ENCODE measurements at regions not wholly inside any gene's neighbourhood (a gene's known extent, or its start where the extent isn't known, plus 50 kb on each side); places are given as distances from the start of the nearest gene placed in this dataset.
A peak's percentile ranks its signal among the peaks of the same experiment; 100 is the strongest.

DNA sequence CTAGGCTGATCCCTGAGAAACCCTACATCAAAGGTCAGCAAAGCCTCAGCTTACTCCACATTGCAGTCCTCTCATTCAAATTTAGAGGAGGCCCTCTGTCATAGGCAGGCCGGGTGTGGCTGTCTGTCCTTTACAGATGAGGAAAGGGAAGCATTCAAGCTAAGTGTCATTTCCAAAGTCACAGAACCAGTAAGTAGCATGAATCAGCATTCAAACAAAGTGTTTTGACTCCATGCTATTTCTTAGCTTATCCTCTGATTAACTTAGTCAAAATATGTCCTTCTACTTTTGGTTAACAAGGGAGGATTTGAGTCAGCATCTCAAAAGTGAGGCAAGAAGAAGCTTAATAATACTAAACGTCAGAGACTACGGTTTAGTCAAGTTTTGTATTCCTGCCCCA, 409.0 kb upstream of the POU3F3 start:
- no peak overlapping the region for H3K27ac ChIP-seq (ENCODE audit: insufficient read depth in 1 of 2, low read depth in 1 of 2, low read length in 2 of 2, poor library complexity in 1 of 2, severe bottlenecking in 2 of 2)
- H3K4me3 ChIP-seq (ENCODE audit: control insufficient read depth in 1 of 7, extremely low read depth in 1 of 7, insufficient read depth in 4 of 7, low read depth in 2 of 7, low read length in 6 of 7), result no peak overlapping the region
- 0% methylated on average over 1 of the region's 3 CpGs for WGBS (ENCODE audit: insufficient coverage)
- POLR2A ChIA-PET, result no interaction called here
- peak in 2 of 3 donors; percentile 14 for DNase-seq
- no peaks in the 10 kb centered on the region for H3K9me3 ChIP-seq (ENCODE audit: control extremely low read depth in 1 of 5, control insufficient read depth in 4 of 5, insufficient read depth in 2 of 5, low read depth in 1 of 5, low read length in 4 of 5)
- H3K27me3 ChIP-seq (replicated peaks in 2 of 5; ENCODE audit: control insufficient read depth in 4 of 5, insufficient read depth in 5 of 5, low read length in 4 of 5), result no peaks in the 10 kb centered on the region
- no peaks in the 10 kb centered on the region for H3K36me3 ChIP-seq (ENCODE audit: control insufficient read depth in 4 of 4, insufficient read depth in 4 of 4, low read length in 3 of 4)
- CTCF ChIA-PET, result interaction anchor here (1.0 to 5.8 kb wide), 5 partner anchors 10 to 404 kb away, joined by 3 to 46 read pairs (median 4); no protein-coding TSS in a partner anchor
- peaks cover 0 to 13% (median 1%) of the 10 kb centered on the region in 4 experiments for H3K4me1 ChIP-seq (ENCODE audit: control extremely low read depth in 1 of 4, control insufficient read depth in 4 of 4, insufficient read depth in 4 of 4, low read length in 3 of 4)

DNA sequence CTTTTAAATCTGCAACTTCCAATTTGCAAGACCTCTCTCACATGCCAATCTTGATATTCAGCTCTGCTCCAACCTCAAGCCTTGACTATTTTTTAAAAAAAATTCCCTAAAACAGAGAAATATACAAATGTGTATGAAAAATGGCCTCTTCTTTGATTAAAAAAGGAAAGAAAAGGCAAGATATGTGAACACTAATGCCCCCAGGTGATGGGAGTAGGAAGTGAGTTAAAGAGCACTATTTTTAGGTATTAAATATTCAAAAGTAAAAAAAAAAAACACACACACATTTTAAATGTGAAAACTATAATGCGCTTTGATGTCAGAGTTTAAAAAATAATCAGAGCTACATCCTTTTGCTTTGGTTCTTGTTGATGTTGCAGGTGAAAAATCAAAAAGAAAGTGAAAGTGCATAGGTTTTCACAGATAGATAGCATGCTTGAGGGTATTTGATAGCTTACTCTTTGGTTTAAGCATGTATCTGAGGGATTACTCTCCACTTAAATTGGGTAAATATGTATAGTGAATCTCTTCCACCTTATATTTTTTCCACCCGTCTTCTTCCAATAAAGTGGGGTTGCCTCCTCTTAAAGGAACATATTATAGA, 406.0 kb upstream of the POU3F3 start:
- ChIA-PET POLR2A (no interaction called here), CTCF (interaction anchor here (0.8 to 1.4 kb wide), 3 partner anchors 13 to 402 kb away, joined by 3 to 5 read pairs (median 4); no protein-coding TSS in a partner anchor)
- H3K4me3 ChIP-seq (ENCODE audit: control insufficient read depth in 1 of 7, extremely low read depth in 1 of 7, insufficient read depth in 4 of 7, low read depth in 2 of 7, low read length in 6 of 7), result peak overlapping the region in 1 of 7 experiments; percentile 48
- no peaks in the 10 kb centered on the region for H3K9me3 ChIP-seq (ENCODE audit: control extremely low read depth in 1 of 5, control insufficient read depth in 4 of 5, insufficient read depth in 2 of 5, low read depth in 1 of 5, low read length in 4 of 5)
- H3K4me1 ChIP-seq (ENCODE audit: control extremely low read depth in 1 of 4, control insufficient read depth in 4 of 4, insufficient read depth in 4 of 4, low read length in 3 of 4), result peaks cover 0 to 13% (median 1%) of the 10 kb centered on the region in 4 experiments
- DNase-seq, result peak in 2 of 3 donors; percentile 20 to 33
- no peak overlapping the region for H3K27ac ChIP-seq (ENCODE audit: insufficient read depth in 1 of 2, low read depth in 1 of 2, low read length in 2 of 2, poor library complexity in 1 of 2, severe bottlenecking in 2 of 2)
- H3K36me3 ChIP-seq (ENCODE audit: control insufficient read depth in 4 of 4, insufficient read depth in 4 of 4, low read length in 3 of 4), result no peaks in the 10 kb centered on the region
- no CpG with 5 or more reads among the region's 2 CpGs for WGBS (ENCODE audit: insufficient coverage)
- H3K27me3 ChIP-seq (replicated peaks in 2 of 5; ENCODE audit: control insufficient read depth in 4 of 5, insufficient read depth in 5 of 5, low read length in 4 of 5), result no peaks in the 10 kb centered on the region

DNA sequence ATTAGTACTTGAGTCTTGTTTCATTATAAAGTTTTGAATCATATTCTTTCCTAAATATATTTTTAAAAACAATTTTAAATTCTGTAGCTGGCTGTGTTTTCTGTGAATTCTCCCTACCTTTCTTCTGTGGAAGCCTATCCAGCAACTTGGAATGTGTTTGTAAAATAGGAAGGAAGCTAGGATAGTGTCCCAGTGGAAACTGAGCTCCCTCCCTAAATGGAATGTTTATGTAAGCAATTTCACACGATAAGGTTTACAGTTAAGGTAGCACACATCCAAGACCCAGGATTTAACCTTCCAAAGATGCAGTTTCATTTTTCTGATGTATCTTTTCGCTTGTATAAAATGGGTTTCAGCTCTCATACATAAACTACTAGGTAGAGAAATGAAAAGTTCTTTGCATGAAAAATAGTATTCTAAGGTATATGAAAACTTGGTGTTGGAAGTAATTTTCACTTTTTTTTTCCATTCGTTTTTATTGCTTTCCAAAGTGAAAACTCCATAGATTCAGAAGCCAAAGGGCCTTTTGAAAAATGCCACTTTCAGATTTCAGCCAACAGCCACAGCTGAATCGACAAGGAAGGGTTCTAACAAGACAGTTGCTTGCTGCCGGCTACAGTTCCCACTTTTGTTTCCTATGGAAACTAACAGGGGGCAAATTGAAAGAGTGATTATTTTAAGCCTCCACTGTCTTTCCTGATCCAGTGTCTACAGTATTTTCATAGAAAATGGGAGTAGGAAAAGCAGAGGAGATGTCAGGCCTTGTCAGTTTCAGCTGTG, 405.1 kb upstream of the POU3F3 start:
- Histone ChIP-seq H3K27ac (ENCODE audit: insufficient read depth in 1 of 2, low read depth in 1 of 2, low read length in 2 of 2, poor library complexity in 1 of 2, severe bottlenecking in 2 of 2) (no peak overlapping the region), H3K4me3 (ENCODE audit: control insufficient read depth in 1 of 7, extremely low read depth in 1 of 7, insufficient read depth in 4 of 7, low read depth in 2 of 7, low read length in 6 of 7) (no peak overlapping the region), H3K36me3 (ENCODE audit: control insufficient read depth in 4 of 4, insufficient read depth in 4 of 4, low read length in 3 of 4) (no peaks in the 10 kb centered on the region), H3K9me3 (ENCODE audit: control extremely low read depth in 1 of 5, control insufficient read depth in 4 of 5, insufficient read depth in 2 of 5, low read depth in 1 of 5, low read length in 4 of 5) (no peaks in the 10 kb centered on the region), H3K4me1 (ENCODE audit: control extremely low read depth in 1 of 4, control insufficient read depth in 4 of 4, insufficient read depth in 4 of 4, low read length in 3 of 4) (peaks cover 0 to 13% (median 1%) of the 10 kb centered on the region in 4 experiments), H3K27me3 (replicated peaks in 2 of 5; ENCODE audit: control insufficient read depth in 4 of 5, insufficient read depth in 5 of 5, low read length in 4 of 5) (no peaks in the 10 kb centered on the region)
- ChIA-PET POLR2A (interaction anchor here (0.7 kb wide), 1 partner anchor 393 kb away, joined by 3 read pairs; no protein-coding TSS in a partner anchor), CTCF (interaction anchor here (0.8 to 1.4 kb wide), 4 partner anchors 12 to 401 kb away, joined by 3 to 5 read pairs (median 4); no protein-coding TSS in a partner anchor)
- 9% methylated on average over 2 of the region's 5 CpGs for WGBS (ENCODE audit: insufficient coverage)
- DNase-seq, result no peak

DNA sequence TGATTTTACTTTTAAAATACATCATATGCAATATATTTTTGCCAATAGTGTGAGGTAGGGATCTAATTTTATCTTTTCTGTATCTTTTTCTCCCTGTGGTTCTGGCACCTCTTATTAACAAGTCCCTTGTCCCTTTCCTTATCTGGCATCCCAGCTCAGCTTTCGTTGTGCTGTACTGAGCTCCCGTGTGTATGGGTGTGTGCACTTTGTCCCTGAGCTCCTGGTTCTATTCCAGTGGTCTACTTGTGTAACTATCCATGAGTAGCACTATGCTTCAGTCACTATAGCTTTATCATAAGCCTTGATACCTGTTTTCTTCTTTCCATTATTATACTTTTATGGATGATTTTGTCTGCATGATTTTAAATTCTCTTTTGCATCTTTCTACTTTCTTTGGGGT, 401.4 kb upstream of the POU3F3 start:
- no peaks in the 10 kb centered on the region for H3K27me3 ChIP-seq (replicated peaks in 2 of 5; ENCODE audit: control insufficient read depth in 4 of 5, insufficient read depth in 5 of 5, low read length in 4 of 5)
- H3K27ac ChIP-seq (ENCODE audit: insufficient read depth in 1 of 2, low read depth in 1 of 2, low read length in 2 of 2, poor library complexity in 1 of 2, severe bottlenecking in 2 of 2), result no peak overlapping the region
- CTCF ChIA-PET, result no interaction called here
- H3K9me3 ChIP-seq (ENCODE audit: control extremely low read depth in 1 of 5, control insufficient read depth in 4 of 5, insufficient read depth in 2 of 5, low read depth in 1 of 5, low read length in 4 of 5), result no peaks in the 10 kb centered on the region
- no peak for DNase-seq
- H3K4me1 ChIP-seq (ENCODE audit: control extremely low read depth in 1 of 4, control insufficient read depth in 4 of 4, insufficient read depth in 4 of 4, low read length in 3 of 4), result peaks cover 0 to 10% (median 1%) of the 10 kb centered on the region in 4 experiments
- no peak overlapping the region for H3K4me3 ChIP-seq (ENCODE audit: control insufficient read depth in 1 of 7, extremely low read depth in 1 of 7, insufficient read depth in 4 of 7, low read depth in 2 of 7, low read length in 6 of 7)
- POLR2A ChIA-PET, result no interaction called here
- WGBS (ENCODE audit: insufficient coverage), result 100% methylated on average over 2 of the region's 2 CpGs
- no peaks in the 10 kb centered on the region for H3K36me3 ChIP-seq (ENCODE audit: control insufficient read depth in 4 of 4, insufficient read depth in 4 of 4, low read length in 3 of 4)

DNA sequence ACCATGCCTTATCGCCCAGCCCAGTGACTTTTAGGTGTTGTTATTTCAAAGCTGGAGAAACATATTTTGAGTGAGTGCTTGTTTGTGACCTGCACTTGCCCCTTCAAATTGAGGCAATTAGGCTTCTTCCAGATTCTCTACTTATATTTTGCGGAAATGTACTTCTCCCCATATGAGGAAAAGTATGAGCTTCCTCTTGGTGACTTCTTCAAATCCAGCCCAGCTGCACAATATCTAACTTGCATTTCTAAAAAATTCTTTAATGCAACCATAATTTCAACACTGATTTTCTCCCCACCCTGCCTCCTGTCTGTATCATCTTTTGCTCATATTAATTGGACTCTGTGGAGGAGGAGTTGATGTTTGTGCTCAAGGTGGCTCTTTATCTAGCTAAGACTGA, 391.2 kb upstream of the POU3F3 start:
- Histone ChIP-seq H3K27me3 (replicated peaks in 2 of 5; ENCODE audit: control insufficient read depth in 4 of 5, insufficient read depth in 5 of 5, low read length in 4 of 5) (no peaks in the 10 kb centered on the region), H3K9me3 (ENCODE audit: control extremely low read depth in 1 of 5, control insufficient read depth in 4 of 5, insufficient read depth in 2 of 5, low read depth in 1 of 5, low read length in 4 of 5) (peaks cover 0 to 4% (median 0%) of the 10 kb centered on the region in 5 experiments), H3K27ac (ENCODE audit: insufficient read depth in 1 of 2, low read depth in 1 of 2, low read length in 2 of 2, poor library complexity in 1 of 2, severe bottlenecking in 2 of 2) (no peak overlapping the region), H3K4me3 (ENCODE audit: control insufficient read depth in 1 of 7, extremely low read depth in 1 of 7, insufficient read depth in 4 of 7, low read depth in 2 of 7, low read length in 6 of 7) (no peak overlapping the region), H3K36me3 (ENCODE audit: control insufficient read depth in 4 of 4, insufficient read depth in 4 of 4, low read length in 3 of 4) (no peaks in the 10 kb centered on the region), H3K4me1 (ENCODE audit: control extremely low read depth in 1 of 4, control insufficient read depth in 4 of 4, insufficient read depth in 4 of 4, low read length in 3 of 4) (no peaks in the 10 kb centered on the region)
- WGBS (ENCODE audit: insufficient coverage), result 86% methylated on average over 1 of the region's 2 CpGs
- ChIA-PET POLR2A (no interaction called here), CTCF (no interaction called here)
- no peak for DNase-seq

DNA sequence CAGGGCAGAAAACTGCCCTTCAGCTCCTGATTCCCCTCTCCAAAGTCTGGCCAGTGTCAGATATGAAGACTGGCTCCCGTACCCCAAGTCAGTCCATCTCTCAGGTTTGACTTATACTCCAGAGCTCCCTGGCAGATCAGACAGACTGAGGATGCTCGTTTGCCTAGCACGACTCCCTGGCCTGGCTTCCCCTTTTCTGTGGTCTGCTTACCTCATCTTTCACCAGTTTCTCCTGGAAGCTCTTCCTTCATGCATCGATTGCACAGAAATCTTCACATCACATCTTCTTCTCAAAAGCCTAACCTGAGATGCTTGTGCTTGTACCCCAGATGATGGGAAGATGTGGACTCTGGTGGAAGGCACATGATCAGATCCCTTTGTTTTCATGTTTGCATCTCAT, 387.9 kb upstream of the POU3F3 start:
- Histone ChIP-seq H3K4me1 (ENCODE audit: control extremely low read depth in 1 of 4, control insufficient read depth in 4 of 4, insufficient read depth in 4 of 4, low read length in 3 of 4) (no peaks in the 10 kb centered on the region), H3K27ac (ENCODE audit: insufficient read depth in 1 of 2, low read depth in 1 of 2, low read length in 2 of 2, poor library complexity in 1 of 2, severe bottlenecking in 2 of 2) (no peak overlapping the region), H3K36me3 (ENCODE audit: control insufficient read depth in 4 of 4, insufficient read depth in 4 of 4, low read length in 3 of 4) (no peaks in the 10 kb centered on the region), H3K27me3 (replicated peaks in 2 of 5; ENCODE audit: control insufficient read depth in 4 of 5, insufficient read depth in 5 of 5, low read length in 4 of 5) (no peaks in the 10 kb centered on the region), H3K4me3 (ENCODE audit: control insufficient read depth in 1 of 7, extremely low read depth in 1 of 7, insufficient read depth in 4 of 7, low read depth in 2 of 7, low read length in 6 of 7) (no peak overlapping the region), H3K9me3 (ENCODE audit: control extremely low read depth in 1 of 5, control insufficient read depth in 4 of 5, insufficient read depth in 2 of 5, low read depth in 1 of 5, low read length in 4 of 5) (peaks cover 0 to 3% (median 0%) of the 10 kb centered on the region in 5 experiments)
- peak; percentile 11 to 59 (median 49) for DNase-seq
- CTCF ChIA-PET, result interaction anchor here (1.0 to 1.5 kb wide), 2 partner anchors 18 to 21 kb away, joined by 3 read pairs; no protein-coding TSS in a partner anchor
- WGBS (ENCODE audit: insufficient coverage), result 37% methylated on average over 3 of the region's 4 CpGs
- POLR2A ChIA-PET, result no interaction called here

DNA sequence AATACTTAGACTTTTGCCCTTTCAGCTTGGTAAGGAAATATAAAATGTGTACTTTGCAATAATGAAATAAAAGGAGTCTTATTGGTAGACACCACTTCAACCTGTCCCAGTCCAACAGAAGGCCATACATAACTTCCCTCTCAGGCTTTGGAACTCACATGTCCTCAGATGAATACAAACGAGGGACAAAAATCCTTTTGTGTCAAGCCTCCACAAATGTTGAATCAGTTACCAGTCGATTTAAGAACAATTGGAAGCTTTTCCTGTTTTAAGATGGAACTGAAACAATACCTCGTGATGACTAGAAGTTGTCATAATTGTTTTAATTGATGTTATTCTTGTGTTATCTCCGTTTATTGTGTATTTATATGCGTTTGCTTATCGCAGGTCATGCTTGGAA, 385.1 kb upstream of the POU3F3 start:
- POLR2A ChIA-PET, result no interaction called here

More for the DNA sequence above, 385.1 kb upstream of the POU3F3 start:
- Histone ChIP-seq H3K4me1 (ENCODE audit: control extremely low read depth in 1 of 4, control insufficient read depth in 4 of 4, insufficient read depth in 4 of 4, low read length in 3 of 4) (no peaks in the 10 kb centered on the region), H3K27me3 (replicated peaks in 2 of 5; ENCODE audit: control insufficient read depth in 4 of 5, insufficient read depth in 5 of 5, low read length in 4 of 5) (no peaks in the 10 kb centered on the region), H3K4me3 (ENCODE audit: control insufficient read depth in 1 of 7, extremely low read depth in 1 of 7, insufficient read depth in 4 of 7, low read depth in 2 of 7, low read length in 6 of 7) (no peak overlapping the region), H3K36me3 (ENCODE audit: control insufficient read depth in 4 of 4, insufficient read depth in 4 of 4, low read length in 3 of 4) (no peaks in the 10 kb centered on the region), H3K27ac (ENCODE audit: insufficient read depth in 1 of 2, low read depth in 1 of 2, low read length in 2 of 2, poor library complexity in 1 of 2, severe bottlenecking in 2 of 2) (no peak overlapping the region), H3K9me3 (ENCODE audit: control extremely low read depth in 1 of 5, control insufficient read depth in 4 of 5, insufficient read depth in 2 of 5, low read depth in 1 of 5, low read length in 4 of 5) (no peaks in the 10 kb centered on the region)
- CTCF ChIA-PET, result no interaction called here
- no peak for DNase-seq
- WGBS (ENCODE audit: insufficient coverage), result 94% methylated on average over 4 of the region's 6 CpGs

All from common myeloid progenitor, CD34-positive (primary cell).